NCI-H524 treated with DMSO at 0.1 percent for 48 hours (cell line): ENCODE measurements at regions not wholly inside any gene's neighbourhood (a gene's known extent, or its start where the extent isn't known, plus 50 kb on each side); places are given as distances from the start of the nearest gene placed in this dataset.
A peak's percentile ranks its signal among the peaks of the same experiment; 100 is the strongest.

Experiments
- DNase-seq: peaks from one replicate; lab custom pipeline; 2025; lab: John Stamatoyannopoulos, UW

DNA sequence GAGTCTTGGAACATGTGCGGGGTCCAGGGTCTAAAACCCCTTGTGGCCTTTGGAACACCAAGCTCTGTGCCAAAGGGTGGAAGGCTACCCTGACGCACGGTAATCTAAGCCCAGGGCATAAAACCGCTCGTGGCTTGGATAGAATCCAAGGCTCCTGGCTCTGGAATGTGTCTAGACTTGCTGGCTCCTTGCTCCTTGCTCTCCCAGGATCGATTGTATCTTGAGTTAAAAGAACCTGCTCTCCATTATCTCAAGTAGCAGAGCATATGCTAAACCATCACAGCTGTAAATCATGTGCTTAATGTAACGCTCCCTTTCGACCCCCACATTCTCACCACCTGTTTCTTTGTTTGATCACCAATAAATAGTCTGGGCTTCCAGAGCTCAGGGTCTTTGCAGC lies 50.3 kb downstream of the TLCD4 start:
- peak; percentile 50 for DNase-seq

DNA sequence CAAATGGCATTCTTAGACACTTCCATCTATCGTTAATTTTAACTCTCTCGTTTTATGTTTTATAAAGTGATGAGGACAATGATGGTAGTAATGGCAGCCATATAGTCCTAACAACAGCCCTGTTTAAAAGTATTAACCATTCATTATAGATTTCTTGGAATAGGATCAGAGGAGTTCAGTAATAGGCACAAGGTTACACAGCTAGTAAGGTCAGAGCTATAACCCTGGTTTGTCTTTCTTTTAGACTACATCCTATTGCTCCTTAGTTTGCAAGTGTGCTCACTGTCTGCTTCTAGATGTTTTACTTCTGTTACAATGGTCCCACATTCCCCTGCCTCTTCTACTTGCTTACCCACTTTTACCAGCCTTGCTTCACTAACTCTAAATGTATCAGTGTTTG lies 50.9 kb downstream of the TLCD4 start:
- no peak for DNase-seq

DNA sequence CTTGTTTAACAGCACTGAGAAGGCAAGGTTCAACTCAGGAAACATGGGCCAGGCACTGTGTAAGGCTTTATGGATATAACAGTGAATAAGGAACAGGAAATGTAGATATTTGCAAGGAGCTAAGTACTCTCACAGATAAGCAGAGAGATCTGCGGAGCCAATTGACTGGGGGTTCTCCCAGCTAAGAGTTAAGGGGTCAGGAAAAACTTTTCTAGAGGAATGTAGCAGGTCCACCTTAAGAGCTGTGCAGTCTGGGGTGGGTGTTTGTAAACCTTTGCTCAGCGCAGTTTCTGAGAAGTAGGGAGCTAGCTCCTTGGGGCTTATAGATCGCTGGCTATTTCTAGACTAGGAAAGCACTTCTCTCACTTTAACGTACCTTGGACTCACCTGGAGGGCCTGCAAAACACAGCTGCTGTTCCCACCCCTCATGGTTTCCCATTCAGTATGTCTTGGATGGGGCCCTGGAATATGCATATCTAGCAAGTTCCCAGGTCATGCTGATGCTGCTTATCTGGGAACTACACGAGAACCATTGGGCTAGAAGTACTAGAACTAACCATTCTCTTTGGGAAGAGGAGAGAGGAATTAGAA lies 51.7 kb downstream of the TLCD4 start:
- no peak for DNase-seq

DNA sequence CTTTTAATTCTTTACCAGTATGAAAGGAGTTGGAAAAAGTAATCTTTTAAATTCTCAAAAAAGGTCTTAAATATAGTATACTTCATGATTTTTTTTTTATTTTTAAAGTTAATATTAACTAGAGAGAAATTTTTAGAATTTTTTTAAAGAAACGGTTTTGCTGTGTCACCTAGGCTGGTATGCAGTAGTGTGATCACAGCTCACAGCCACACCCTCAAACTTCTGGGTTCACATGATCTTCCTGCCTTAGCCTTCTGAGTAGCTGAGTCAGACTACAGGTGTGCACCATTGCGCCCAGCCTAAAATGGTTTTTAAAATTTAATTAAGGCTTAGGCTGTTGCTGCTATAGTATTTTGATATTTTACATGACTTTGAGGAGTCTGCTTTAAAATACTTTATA lies 52.4 kb downstream of the TLCD4 start:
- DNase-seq: no peak

DNA sequence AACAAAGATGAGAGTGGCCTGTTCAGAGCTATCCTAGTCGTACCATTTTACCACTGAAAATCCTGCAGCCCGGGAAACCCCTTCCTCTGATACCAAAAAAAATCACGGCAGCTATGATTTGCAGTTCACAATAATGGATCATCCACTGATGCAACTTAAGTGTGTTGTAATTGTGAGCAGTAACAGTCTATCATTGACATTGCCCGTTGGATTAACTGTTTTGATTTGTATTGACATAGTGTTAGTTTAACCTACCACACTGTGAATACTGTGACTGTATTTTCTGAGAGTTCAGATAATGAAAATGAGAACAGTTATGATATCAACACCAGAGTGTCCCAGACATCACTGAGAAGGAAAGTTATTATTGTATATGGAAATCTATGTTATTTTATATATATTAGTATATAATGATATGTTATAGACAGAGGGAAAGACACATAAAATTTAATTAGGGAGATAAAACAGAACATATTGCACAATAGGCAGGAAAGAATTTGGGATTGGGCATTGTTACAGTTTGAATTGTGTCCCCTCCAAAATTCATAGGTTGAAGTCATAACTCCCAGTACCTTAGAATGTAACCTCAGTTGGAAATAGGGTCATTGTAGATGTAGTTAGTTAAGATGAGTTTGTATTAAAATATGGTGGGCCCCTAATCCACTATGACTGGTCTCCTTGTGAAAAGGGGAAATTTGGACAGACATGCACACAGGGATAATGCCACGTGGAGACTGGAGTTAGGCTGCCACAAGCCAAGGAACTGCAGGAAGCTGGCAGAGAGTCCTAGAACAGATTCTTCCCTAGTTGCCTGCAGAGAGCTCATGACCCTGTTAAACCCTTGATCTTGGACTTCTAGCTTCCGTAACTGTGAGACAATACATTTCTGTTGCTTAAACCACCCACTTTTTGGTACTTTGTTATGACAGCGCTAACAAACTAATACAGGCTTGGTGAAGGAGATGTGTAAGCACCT lies 54.4 kb downstream of the TLCD4 start:
- DNase-seq: no peak

DNA sequence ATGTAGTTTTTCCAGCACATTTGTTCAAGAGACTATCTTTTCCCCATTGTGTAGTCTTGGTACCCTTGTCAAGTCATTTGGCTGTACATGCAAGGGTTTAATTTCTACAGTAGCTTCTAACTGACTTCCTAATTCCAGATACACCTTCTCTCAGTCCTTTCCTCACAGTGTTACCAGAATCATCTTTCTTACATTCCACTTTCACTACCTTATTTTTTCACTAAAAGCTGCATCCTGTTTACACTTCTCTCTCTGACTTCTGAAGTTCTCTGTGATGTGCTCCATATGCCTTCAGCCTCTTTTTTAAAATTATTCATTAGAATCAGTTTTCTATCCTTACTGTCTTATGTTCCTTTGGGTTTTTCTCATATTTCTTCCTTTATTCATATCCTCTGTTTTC lies 57.1 kb upstream of the RWDD3 start:
- DNase-seq: no peak

DNA sequence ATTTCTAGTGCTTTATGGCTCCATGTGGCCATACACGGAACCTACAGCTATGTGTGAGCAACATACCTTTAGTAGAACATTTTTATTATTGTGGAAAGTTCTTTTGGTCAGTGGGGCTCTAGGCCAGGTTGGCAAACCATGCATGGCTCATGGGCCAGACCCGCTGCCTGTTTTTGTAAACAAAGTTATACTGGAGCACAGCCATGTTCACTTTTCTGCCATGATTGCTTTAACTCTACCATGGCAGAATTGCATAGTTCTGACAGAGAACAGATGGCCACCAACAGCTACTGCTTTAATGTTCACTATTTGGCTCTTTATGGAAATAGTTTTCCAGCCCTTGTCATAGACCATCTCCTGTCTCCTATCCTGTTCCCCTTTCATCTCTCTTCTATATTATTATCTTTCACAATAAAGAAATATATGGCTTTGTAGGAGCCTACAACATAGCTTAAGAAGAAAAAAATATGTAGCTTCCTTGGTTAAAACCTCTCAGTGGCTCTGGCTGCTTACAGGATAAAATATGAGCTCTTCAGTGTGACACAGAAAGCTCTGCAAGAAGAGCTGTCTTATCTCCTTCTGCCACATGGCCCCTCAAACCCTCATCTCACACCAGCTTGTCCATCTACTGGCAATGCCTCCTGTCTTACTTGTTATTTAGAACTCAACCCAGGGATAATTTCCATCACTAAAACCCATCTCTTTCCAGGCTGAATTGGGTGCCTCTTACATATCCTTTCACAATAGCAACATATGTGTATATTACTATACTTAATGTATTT lies 54.6 kb upstream of the RWDD3 start:
- DNase-seq: peak; percentile 42

DNA sequence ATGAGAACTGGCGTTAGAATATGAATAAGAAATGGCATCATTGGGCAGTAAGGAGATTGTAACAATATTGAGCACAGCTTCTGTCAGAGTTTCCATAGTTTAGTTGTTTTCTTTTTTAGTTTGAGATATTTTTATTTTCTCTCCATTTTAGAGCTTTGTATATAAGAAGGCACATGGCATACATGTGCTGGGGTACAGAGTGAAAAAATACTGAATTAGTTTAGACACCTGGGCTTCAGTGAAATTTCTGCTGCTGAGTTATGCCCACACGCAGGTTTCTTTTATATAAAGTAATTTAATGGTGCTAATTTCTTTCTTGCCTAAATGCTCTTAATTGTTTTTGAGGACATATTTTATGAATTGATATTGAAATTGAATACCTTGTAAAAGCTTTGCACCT lies 53.6 kb upstream of the RWDD3 start:
- DNase-seq: no peak

DNA sequence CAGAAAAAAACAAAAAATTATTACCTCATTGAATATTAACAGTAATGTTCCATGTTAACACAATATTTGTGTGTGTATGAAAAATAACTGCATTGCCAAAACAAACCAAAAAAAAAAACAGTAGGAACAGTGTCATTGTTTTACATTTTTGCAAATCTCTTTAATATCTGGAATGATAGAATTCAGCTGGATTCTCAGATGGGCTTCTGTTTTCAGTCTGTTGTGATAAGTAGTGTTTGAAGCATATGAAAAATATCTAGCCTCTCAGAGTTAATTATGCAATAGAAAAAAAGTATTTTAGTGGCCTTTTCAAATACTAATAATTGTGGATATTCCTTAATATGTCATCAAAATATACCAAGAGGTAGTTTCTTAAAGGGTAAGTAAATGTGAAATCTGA lies 52.9 kb upstream of the RWDD3 start:
- no peak for DNase-seq

DNA sequence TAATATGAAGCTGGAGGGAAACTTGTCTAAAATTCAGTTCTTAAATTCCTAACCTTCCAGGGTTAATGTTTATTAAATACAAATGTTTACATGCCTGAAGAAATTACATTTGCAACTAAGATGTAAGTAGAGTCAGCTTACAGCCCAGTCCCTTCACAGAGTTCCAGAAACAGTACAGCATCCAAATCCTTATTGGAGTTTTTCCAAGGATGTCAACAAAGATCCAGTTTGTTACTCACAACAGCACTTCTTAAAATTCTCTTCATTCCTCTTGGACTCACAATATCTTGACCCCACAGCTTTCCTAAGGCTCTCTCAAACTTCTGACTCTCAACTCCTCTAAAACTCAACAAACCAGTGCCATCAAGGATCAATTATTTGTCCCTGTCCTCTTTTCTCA lies 50.1 kb upstream of the RWDD3 start:
- no peak for DNase-seq
